ENCODE measurements at regions not wholly inside any gene's neighbourhood (a gene's known extent, or its start where the extent isn't known, plus 50 kb on each side); places are given as distances from the start of the nearest gene placed in this dataset.

- H3K4me1 ChIP-seq = peaks cover 0 to 64% (median 27%) of the 10 kb centered on the region in 9 donors
- WGBS, 2 donors = 44 to 63% methylated on average over 9 of the region's 9 CpGs
Observed at GRCh38 chr21:39097981-39098380, 85.3 kb downstream of the PSMG1 start.

GRCh38 chr21:39097335-39097861 lies 85.9 kb downstream of the PSMG1 start:
- ATAC-seq = peak in 7 of 8 donors; percentile 44 to 73 (median 48)
- Histone ChIP-seq H3K36me3 (no peaks in the 10 kb centered on the region), H3K27ac (peak overlapping the region in 8 of 10 donors; percentile 10 to 84 (median 44)), H3K9me3 (no peaks in the 10 kb centered on the region), H3K4me1 (peaks cover 0 to 65% (median 27%) of the 10 kb centered on the region in 9 donors), H3K27me3 (no peaks in the 10 kb centered on the region), H3K4me3 (no peak overlapping the region)
- TF ChIP-seq, protein P1, sequence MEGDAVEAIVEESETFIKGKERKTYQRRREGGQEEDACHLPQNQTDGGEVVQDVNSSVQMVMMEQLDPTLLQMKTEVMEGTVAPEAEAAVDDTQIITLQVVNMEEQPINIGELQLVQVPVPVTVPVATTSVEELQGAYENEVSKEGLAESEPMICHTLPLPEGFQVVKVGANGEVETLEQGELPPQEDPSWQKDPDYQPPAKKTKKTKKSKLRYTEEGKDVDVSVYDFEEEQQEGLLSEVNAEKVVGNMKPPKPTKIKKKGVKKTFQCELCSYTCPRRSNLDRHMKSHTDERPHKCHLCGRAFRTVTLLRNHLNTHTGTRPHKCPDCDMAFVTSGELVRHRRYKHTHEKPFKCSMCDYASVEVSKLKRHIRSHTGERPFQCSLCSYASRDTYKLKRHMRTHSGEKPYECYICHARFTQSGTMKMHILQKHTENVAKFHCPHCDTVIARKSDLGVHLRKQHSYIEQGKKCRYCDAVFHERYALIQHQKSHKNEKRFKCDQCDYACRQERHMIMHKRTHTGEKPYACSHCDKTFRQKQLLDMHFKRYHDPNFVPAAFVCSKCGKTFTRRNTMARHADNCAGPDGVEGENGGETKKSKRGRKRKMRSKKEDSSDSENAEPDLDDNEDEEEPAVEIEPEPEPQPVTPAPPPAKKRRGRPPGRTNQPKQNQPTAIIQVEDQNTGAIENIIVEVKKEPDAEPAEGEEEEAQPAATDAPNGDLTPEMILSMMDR (IDR thresholded peaks at IDR 0.05) = no peak
- peak in 1 of 2 donors; percentile 37 for DNase-seq
- intact Hi-C loops (cut with DNase I) = loop anchor here in 1 of 10 donors (10.0 kb wide), 1 partner anchor 293 kb away; the partner anchor contains the start of gene ETS2
- 76 to 77% methylated on average over 13 of the region's 13 CpGs for WGBS, 2 donors

More at GRCh38 chr21:39097981-39098380, 85.3 kb downstream of the PSMG1 start:
- Histone ChIP-seq H3K9me3 (no peaks in the 10 kb centered on the region), H3K4me3 (no peak overlapping the region), H3K36me3 (no peaks in the 10 kb centered on the region), H3K27ac (peak overlapping the region in 7 of 10 donors; percentile 10 to 84 (median 37)), H3K27me3 (no peaks in the 10 kb centered on the region)
- peak in 6 of 8 donors; percentile 40 to 71 (median 54) for ATAC-seq
- TF ChIP-seq, protein P1 (IDR thresholded peaks at IDR 0.05) = no peak
- DNase-seq = peak in 1 of 2 donors; percentile 40
- intact Hi-C loops (cut with DNase I) = loop anchor here in 1 of 10 donors (10.0 kb wide), 1 partner anchor 293 kb away; the partner anchor contains the start of gene ETS2

DNA sequence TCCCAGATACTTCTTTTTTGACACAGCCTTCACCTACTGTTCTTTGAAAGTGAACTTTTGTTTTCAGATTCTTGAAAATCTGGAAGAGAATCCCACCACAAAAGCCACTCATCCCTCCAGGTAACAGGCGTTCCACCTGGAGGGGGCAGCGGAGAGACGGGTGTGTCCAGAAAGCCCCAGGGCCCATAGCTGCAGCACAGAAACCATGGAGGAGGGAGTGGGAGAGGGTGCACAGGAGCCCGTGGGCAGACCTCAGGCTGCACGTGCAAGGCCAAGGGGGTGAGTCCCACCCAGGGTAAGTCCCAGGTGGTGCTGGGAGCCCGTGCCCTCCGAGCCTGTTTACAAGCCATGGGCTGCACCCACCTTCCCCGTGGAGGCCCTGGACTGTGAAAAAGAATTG lies 86.5 kb downstream of the PSMG1 start:
- WGBS, 2 donors = 91 to 95% methylated on average over 8 of the region's 8 CpGs
- H3K9me3 ChIP-seq = no peaks in the 10 kb centered on the region
- no peaks in the 10 kb centered on the region for H3K27me3 ChIP-seq
- no peaks in the 10 kb centered on the region for H3K36me3 ChIP-seq
- no peak overlapping the region for H3K4me3 ChIP-seq
- no peak for ATAC-seq
- H3K4me1 ChIP-seq = peaks cover 0 to 65% (median 27%) of the 10 kb centered on the region in 9 donors
- intact Hi-C loops (cut with DNase I) = loop anchor here in 1 of 10 donors (10.0 kb wide), 1 partner anchor 292 kb away; the partner anchor contains the start of gene ETS2
- peak overlapping the region in 7 of 10 donors; percentile 17 to 84 (median 51) for H3K27ac ChIP-seq
- DNase-seq = no peak
- TF ChIP-seq, protein P1 (IDR thresholded peaks at IDR 0.05) = no peak

- no peaks in the 10 kb centered on the region for H3K27me3 ChIP-seq
- WGBS, 2 donors = 62 to 69% methylated on average over 7 of the region's 7 CpGs
Observed at GRCh38 chr21:39095681-39096080, 87.6 kb downstream of the PSMG1 start.

More at GRCh38 chr21:39095681-39096080, 87.6 kb downstream of the PSMG1 start:
- Histone ChIP-seq H3K4me3 (no peak overlapping the region), H3K36me3 (no peaks in the 10 kb centered on the region), H3K4me1 (peaks cover 0 to 74% (median 27%) of the 10 kb centered on the region in 9 donors), H3K9me3 (no peaks in the 10 kb centered on the region), H3K27ac (peak overlapping the region in 9 of 10 donors; percentile 17 to 84 (median 64))
- ATAC-seq (peak in 2 of 8 donors; percentile 2 to 17), DNase-seq (no peak)
- TF ChIP-seq, protein P1 (IDR thresholded peaks at IDR 0.05) = no peak
- intact Hi-C loops (cut with DNase I) = loop anchor here in 1 of 10 donors (10.0 kb wide), 1 partner anchor 291 kb away; the partner anchor contains the start of gene ETS2
